H1 (cell line): ENCODE measurements at regions not wholly inside any gene's neighbourhood (a gene's known extent, or its start where the extent isn't known, plus 50 kb on each side); places are given as distances from the start of the nearest gene placed in this dataset.

Source experiments
- CHD7 ChIP-seq: fragments of 300-600 bp; sonication (generic); IDR thresholded peaks from 2 replicates; pipeline ENCODE4 v1.7.1; 2012; ENCODE audit warnings: low read length, moderate library complexity, mild to moderate bottlenecking, inconsistent platforms; ENCODE audit not compliant: insufficient replicate concordance
- NRF1 ChIP-seq: IDR thresholded peaks from 2 replicates; pipeline ENCODE4 v1.6.1; 2011; ENCODE audit warnings: mild to moderate bottlenecking, low read depth, low read length, improper control_type of control experiment

- TF ChIP-seq CHD7 (no peak), NRF1 (no peak)
Observed at GRCh38 chr4:117873779-117874178, 160.5 kb upstream of the NDST3 start (continued).
